ENCODE measurements at regions not wholly inside any gene's neighbourhood (a gene's known extent, or its start where the extent isn't known, plus 50 kb on each side); places are given as distances from the start of the nearest gene placed in this dataset.
"Not testable (repeated sequence)": the region's sequence is repeated elsewhere in the genome, so short reads cannot be mapped to it uniquely, and the experiment has no call there.

GRCh38 chr3:194045289-194045688, 90.7 kb upstream of the HES1 start:
- no peak for DNase-seq (ENCODE audit: low read depth)

GRCh38 chr3:194045919-194046318, 90.0 kb upstream of the HES1 start:
- no peak for DNase-seq (ENCODE audit: low read depth)

GRCh38 chr3:194046531-194046930, 89.4 kb upstream of the HES1 start:
- no peak for DNase-seq (ENCODE audit: low read depth)

GRCh38 chr3:194046995-194047645, 88.8 kb upstream of the HES1 start:
- DNase-seq (ENCODE audit: low read depth), result no peak

- no peak for DNase-seq (ENCODE audit: low read depth)
These were observed 86.6 kb upstream of the HES1 start for GRCh38 chr3:194049394-194049793.

- no peak for DNase-seq (ENCODE audit: low read depth)
These were observed 85.1 kb upstream of the HES1 start for GRCh38 chr3:194050782-194051320.

GRCh38 chr3:194051366-194052149, 84.4 kb upstream of the HES1 start:
- no peak for DNase-seq (ENCODE audit: low read depth)

GRCh38 chr3:194053136-194053535, 82.8 kb upstream of the HES1 start:
- no peak for DNase-seq (ENCODE audit: low read depth)

GRCh38 chr3:194054016-194054415, 81.9 kb upstream of the HES1 start:
- no peak for DNase-seq (ENCODE audit: low read depth)

GRCh38 chr3:194054540-194054939, 81.4 kb upstream of the HES1 start:
- no peak for DNase-seq (ENCODE audit: low read depth)

GRCh38 chr3:194054961-194055360, 81.0 kb upstream of the HES1 start:
- no peak for DNase-seq (ENCODE audit: low read depth)

GRCh38 chr3:194056323-194056722, 79.6 kb upstream of the HES1 start:
- not testable (repeated sequence) for DNase-seq (ENCODE audit: low read depth)

GRCh38 chr3:194056731-194057415, 79.1 kb upstream of the HES1 start:
- no peak for DNase-seq (ENCODE audit: low read depth)

- DNase-seq (ENCODE audit: low read depth), result no peak
These were observed 78.3 kb upstream of the HES1 start for GRCh38 chr3:194057570-194058188.

GRCh38 chr3:194058189-194058571, 77.8 kb upstream of the HES1 start:
- no peak for DNase-seq (ENCODE audit: low read depth)

GRCh38 chr3:194058753-194059152, 77.2 kb upstream of the HES1 start:
- no peak for DNase-seq (ENCODE audit: low read depth)

- DNase-seq (ENCODE audit: low read depth), result no peak
These were observed 74.4 kb upstream of the HES1 start for GRCh38 chr3:194061421-194062030.

GRCh38 chr3:194062830-194063229, 73.1 kb upstream of the HES1 start:
- no peak for DNase-seq (ENCODE audit: low read depth)

GRCh38 chr3:194064380-194065332, 71.3 kb upstream of the HES1 start:
- DNase-seq (ENCODE audit: low read depth), result no peak

- DNase-seq (ENCODE audit: low read depth), result not testable (repeated sequence)
These were observed 68.6 kb upstream of the HES1 start for GRCh38 chr3:194067327-194067726.

- no peak for DNase-seq (ENCODE audit: low read depth)
These were observed 68.0 kb upstream of the HES1 start for GRCh38 chr3:194067949-194068362.

All from activated T-helper 1 cell treated with Interleukin-2 at 50 U/mL for 16 hours (primary cell).